HG03064 (cell line): ENCODE measurements at regions not wholly inside any gene's neighbourhood (a gene's known extent, or its start where the extent isn't known, plus 50 kb on each side); places are given as distances from the start of the nearest gene placed in this dataset.

Experiments
- ATAC-seq: cut with Tn5 transposase; IDR thresholded peaks from one replicate; pipeline ENCODE4 v1.9.1; 2021; ENCODE audit warnings: low read depth; ENCODE audit not compliant: unreplicated experiment

GRCh38 chr9:89920951-89921350 lies 316.1 kb downstream of the GADD45G start:
- no peak for ATAC-seq

GRCh38 chr9:89922099-89922498 lies 317.3 kb downstream of the GADD45G start:
- no peak for ATAC-seq

GRCh38 chr9:89923174-89923573 lies 318.4 kb downstream of the GADD45G start:
- ATAC-seq, result no peak

- ATAC-seq, result no peak
Observed at GRCh38 chr9:89923961-89924504, 319.2 kb downstream of the GADD45G start.

GRCh38 chr9:89924611-89925010 lies 319.8 kb downstream of the GADD45G start:
- no peak for ATAC-seq

- ATAC-seq, result no peak
Observed at GRCh38 chr9:89926167-89926566, 321.4 kb downstream of the GADD45G start.

GRCh38 chr9:89926691-89927220 lies 321.9 kb downstream of the GADD45G start:
- ATAC-seq, result no peak

GRCh38 chr9:89928106-89928505 lies 323.3 kb downstream of the GADD45G start:
- no peak for ATAC-seq

GRCh38 chr9:89928521-89929275 lies 323.9 kb downstream of the GADD45G start:
- no peak for ATAC-seq

- no peak for ATAC-seq
Observed at GRCh38 chr9:89929315-89929672, 324.5 kb downstream of the GADD45G start.

GRCh38 chr9:89929673-89930480 lies 325.1 kb downstream of the GADD45G start:
- ATAC-seq, result no peak

- no peak for ATAC-seq
Observed at GRCh38 chr9:89933578-89933977, 328.8 kb downstream of the GADD45G start.

GRCh38 chr9:89935115-89935514 lies 330.3 kb downstream of the GADD45G start:
- ATAC-seq, result no peak

- ATAC-seq, result no peak
Observed at GRCh38 chr9:89935801-89936200, 331.0 kb downstream of the GADD45G start.

GRCh38 chr9:89937051-89937450 lies 332.2 kb downstream of the GADD45G start:
- no peak for ATAC-seq

- no peak for ATAC-seq
Observed at GRCh38 chr9:89939181-89939580, 334.4 kb downstream of the GADD45G start.

- no peak for ATAC-seq
Observed at GRCh38 chr9:89939626-89940292, 334.9 kb downstream of the GADD45G start.

GRCh38 chr9:89940625-89941024 lies 335.8 kb downstream of the GADD45G start:
- no peak for ATAC-seq

GRCh38 chr9:89941875-89942274 lies 337.1 kb downstream of the GADD45G start:
- no peak for ATAC-seq

- ATAC-seq, result no peak
Observed at GRCh38 chr9:89942643-89943042, 337.8 kb downstream of the GADD45G start.

- no peak for ATAC-seq
Observed at GRCh38 chr9:89943309-89943708, 338.5 kb downstream of the GADD45G start.
